Posterior vena cava (tissue), 2 donors: ENCODE measurements at regions not wholly inside any gene's neighbourhood (a gene's known extent, or its start where the extent isn't known, plus 50 kb on each side); places are given as distances from the start of the nearest gene placed in this dataset.
"Not testable (repeated sequence)": the region's sequence is repeated elsewhere in the genome, so short reads cannot be mapped to it uniquely, and the experiment has no call there.

Source experiments
- DNase-seq: peaks from one replicate; pipeline ENCODE4 v3.0.0-alpha.2; 2020; ENCODE audit warnings: low spot score
- intact Hi-C, 2 donors: fragments of 100-400 bp; cut with DNase I; formaldehyde crosslinking; loops; one replicate each; pipeline versions ENCODE4 v1.14.1 to v1.14.2; 2022 to 2023
- donor health status: DM: yes; HTN: yes; CAD: no.
- donor health status: DM: yes; HTN: yes; CAD: no.

GRCh38 chr22:18234926-18235619 is 85.1 kb downstream of the USP18 start:
- peak; percentile 26 for DNase-seq
- intact Hi-C loops = not testable (repeated sequence)

- DNase-seq, intact Hi-C loops: not testable (repeated sequence)
Observed at GRCh38 chr22:18237402-18237801, 87.4 kb downstream of the USP18 start.
